ENCODE measurements at regions not wholly inside any gene's neighbourhood (a gene's known extent, or its start where the extent isn't known, plus 50 kb on each side); places are given as distances from the start of the nearest gene placed in this dataset.

GRCh38 chr2:7835693-7836680 is 845.9 kb upstream of the ID2 start:
- no peaks in the 10 kb centered on the region for H3K9me3 ChIP-seq (ENCODE audit: low read depth)
- H4K20me1 ChIP-seq (ENCODE audit: low read depth): no peaks in the 10 kb centered on the region
- no peak overlapping the region for H2AFZ ChIP-seq (replicated peaks)
- no peaks in the 10 kb centered on the region for H3K36me3 ChIP-seq
- Mint-ChIP-seq H3K4me3 (no peak overlapping the region), H3K36me3 (peaks cover under 1% of the 10 kb centered on the region), H3K27me3 (ENCODE audit: insufficient read depth, low read depth) (peaks cover 4% of the 10 kb centered on the region), H3K9me3 (peaks cover 11% of the 10 kb centered on the region), H3K27ac (peak overlapping the region; percentile 40), H3K4me1 (peaks cover 21% of the 10 kb centered on the region)
- no peak overlapping the region for H3K4me3 ChIP-seq
- peaks cover 19% of the 10 kb centered on the region for H3K4me1 ChIP-seq
- H3K9ac ChIP-seq: no peak overlapping the region
- TF ChIP-seq EZH2 (IDR thresholded peaks at IDR 0.05) (no peak), CTCF (IDR thresholded peaks at IDR 0.05) (no peak), EZH2phosphoT487 (IDR thresholded peaks at IDR 0.05) (no peak)
- no peak overlapping the region for H3K27ac ChIP-seq
- H3F3A ChIP-seq (ENCODE audit: low read depth): peaks cover 6% of the 10 kb centered on the region
- no peaks in the 10 kb centered on the region for H3K27me3 ChIP-seq
- no peak overlapping the region for H3K4me2 ChIP-seq
- DNase-seq (ENCODE audit: low spot score): no peak
- no peaks in the 10 kb centered on the region for H3K79me2 ChIP-seq (ENCODE audit: low read depth)

GRCh38 chr2:7837237-7837760 is 844.6 kb upstream of the ID2 start:
- Histone ChIP-seq H3K79me2 (ENCODE audit: low read depth) (no peaks in the 10 kb centered on the region), H3K9me3 (ENCODE audit: low read depth) (no peaks in the 10 kb centered on the region), H4K20me1 (ENCODE audit: low read depth) (no peaks in the 10 kb centered on the region), H3K4me3 (no peak overlapping the region), H3K36me3 (no peaks in the 10 kb centered on the region), H3K9ac (no peak overlapping the region), H3K4me1 (peaks cover 19% of the 10 kb centered on the region), H2AFZ (replicated peaks) (no peak overlapping the region), H3F3A (ENCODE audit: low read depth) (peaks cover 6% of the 10 kb centered on the region), H3K27me3 (no peaks in the 10 kb centered on the region), H3K27ac (no peak overlapping the region), H3K4me2 (no peak overlapping the region)
- peaks cover 4% of the 10 kb centered on the region for H3K36me3 Mint-ChIP-seq
- H3K4me3 Mint-ChIP-seq: no peak overlapping the region
- peaks cover 21% of the 10 kb centered on the region for H3K4me1 Mint-ChIP-seq
- TF ChIP-seq EZH2 (IDR thresholded peaks at IDR 0.05): no peak
- no peak for TF ChIP-seq CTCF (IDR thresholded peaks at IDR 0.05)
- TF ChIP-seq EZH2phosphoT487 (IDR thresholded peaks at IDR 0.05): no peak
- DNase-seq (ENCODE audit: low spot score): no peak
- H3K27ac Mint-ChIP-seq: no peak overlapping the region
- H3K9me3 Mint-ChIP-seq: peaks cover 19% of the 10 kb centered on the region
- peaks cover 8% of the 10 kb centered on the region for H3K27me3 Mint-ChIP-seq (ENCODE audit: insufficient read depth, low read depth)

- Histone ChIP-seq H3K27me3 (no peaks in the 10 kb centered on the region), H3K79me2 (ENCODE audit: low read depth) (no peaks in the 10 kb centered on the region), H3K4me2 (no peak overlapping the region), H3K4me1 (peaks cover 18% of the 10 kb centered on the region), H3K9me3 (ENCODE audit: low read depth) (no peaks in the 10 kb centered on the region), H3K36me3 (no peaks in the 10 kb centered on the region), H3K27ac (no peak overlapping the region), H3K4me3 (no peak overlapping the region), H4K20me1 (ENCODE audit: low read depth) (no peaks in the 10 kb centered on the region), H3F3A (ENCODE audit: low read depth) (peaks cover 6% of the 10 kb centered on the region), H2AFZ (replicated peaks) (no peak overlapping the region), H3K9ac (no peak overlapping the region)
- Mint-ChIP-seq H3K36me3 (peaks cover 4% of the 10 kb centered on the region), H3K9me3 (peaks cover 19% of the 10 kb centered on the region), H3K4me1 (peaks cover 21% of the 10 kb centered on the region), H3K27ac (peak overlapping the region; percentile 3), H3K4me3 (no peak overlapping the region), H3K27me3 (ENCODE audit: insufficient read depth, low read depth) (peaks cover 8% of the 10 kb centered on the region)
- no peak for DNase-seq (ENCODE audit: low spot score)
- TF ChIP-seq CTCF (IDR thresholded peaks at IDR 0.05) (no peak), EZH2 (IDR thresholded peaks at IDR 0.05) (no peak), EZH2phosphoT487 (IDR thresholded peaks at IDR 0.05) (no peak)
Observed at GRCh38 chr2:7838669-7839068, 843.2 kb upstream of the ID2 start.
